Esophagus (tissue), 2 donors: ENCODE measurements at regions not wholly inside any gene's neighbourhood (a gene's known extent, or its start where the extent isn't known, plus 50 kb on each side); places are given as distances from the start of the nearest gene placed in this dataset.
A peak's percentile ranks its signal among the peaks of the same experiment; 100 is the strongest.

Source experiments
- H3K27ac ChIP-seq, 2 donors: one replicate each; pipeline ENCODE4 v1.5.1; 2013; ENCODE audit warnings: low read depth in 2 of 2, mild to moderate bottlenecking in 2 of 2, inconsistent platforms in 1 of 2, low read length in 1 of 2, moderate library complexity in 1 of 2
- H3K27me3 ChIP-seq, 2 donors: one replicate each; pipeline ENCODE4 v1.6.1; 2013; ENCODE audit warnings: low read length in 2 of 2, control low read depth in 1 of 2, mild to moderate bottlenecking in 1 of 2; ENCODE audit not compliant: insufficient read depth in 2 of 2, control insufficient read depth in 1 of 2
- H3K36me3 ChIP-seq, 2 donors: one replicate each; pipeline ENCODE4 v1.6.1; 2013; ENCODE audit warnings: low read length in 1 of 2; ENCODE audit not compliant: control insufficient read depth in 2 of 2, insufficient read depth in 2 of 2
- H3K4me1 ChIP-seq, 2 donors: one replicate each; pipeline ENCODE4 v1.6.1; 2013; ENCODE audit warnings: low read length in 1 of 2; ENCODE audit not compliant: control insufficient read depth in 2 of 2, insufficient read depth in 2 of 2
- H3K4me3 ChIP-seq, 2 donors: one replicate each; pipeline ENCODE4 v1.5.1; 2013; ENCODE audit warnings: low read length in 2 of 2, mild to moderate bottlenecking in 2 of 2, low read depth in 1 of 2, moderate library complexity in 1 of 2
- H3K9me3 ChIP-seq, 2 donors: one replicate each; pipeline ENCODE4 v1.6.1; 2013; ENCODE audit warnings: mild to moderate bottlenecking in 2 of 2, low read depth in 1 of 2, low read length in 1 of 2, moderate library complexity in 1 of 2; ENCODE audit not compliant: control insufficient read depth in 2 of 2, insufficient read depth in 1 of 2
- WGBS, 2 donors: extraction: QIAGEN DNeasy Blood & Tissue Kit; methylation state at CpG; one replicate each; pipeline ENCODE4 v1.1.7; 2013; 5-methylcytosine and 5-hydroxymethylcytosine counted together
- donor health status: healthy with polysubstance abuse.
- donor health status: Bipolar disorder and iron deficiency.

DNA sequence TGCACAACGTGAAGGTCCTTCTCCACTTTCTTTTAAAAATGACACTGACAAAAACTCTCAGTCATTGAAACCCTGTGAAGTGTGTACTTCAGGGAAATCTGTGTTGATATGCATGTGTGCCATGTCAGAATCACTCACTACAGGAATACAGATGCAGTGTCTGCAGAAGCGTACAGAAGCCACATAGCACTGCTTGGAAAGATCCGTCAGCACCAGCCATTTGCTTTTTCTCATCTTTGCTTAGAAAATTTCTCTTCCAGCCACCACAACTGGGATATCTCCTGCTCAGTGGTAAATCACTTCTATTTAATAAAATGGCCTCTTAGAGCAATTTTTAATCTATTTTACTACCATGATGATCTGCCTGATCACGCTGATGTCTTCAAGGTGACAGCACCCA is 91.3 kb upstream of the ARHGEF26 start:
- 62 to 78% methylated on average over 4 of the region's 4 CpGs for WGBS, 2 donors
- Histone ChIP-seq H3K27me3 (no peaks in the 10 kb centered on the region), H3K4me1 (no peaks in the 10 kb centered on the region), H3K36me3 (no peaks in the 10 kb centered on the region), H3K27ac (no peak overlapping the region), H3K9me3 (no peaks in the 10 kb centered on the region), H3K4me3 (no peak overlapping the region)

GRCh38 chr3:154034797-154035330 is 86.3 kb upstream of the ARHGEF26 start:
- H3K27me3 ChIP-seq, result no peaks in the 10 kb centered on the region
- 55 to 60% methylated on average over 2 of the region's 2 CpGs for WGBS, 2 donors

DNA sequence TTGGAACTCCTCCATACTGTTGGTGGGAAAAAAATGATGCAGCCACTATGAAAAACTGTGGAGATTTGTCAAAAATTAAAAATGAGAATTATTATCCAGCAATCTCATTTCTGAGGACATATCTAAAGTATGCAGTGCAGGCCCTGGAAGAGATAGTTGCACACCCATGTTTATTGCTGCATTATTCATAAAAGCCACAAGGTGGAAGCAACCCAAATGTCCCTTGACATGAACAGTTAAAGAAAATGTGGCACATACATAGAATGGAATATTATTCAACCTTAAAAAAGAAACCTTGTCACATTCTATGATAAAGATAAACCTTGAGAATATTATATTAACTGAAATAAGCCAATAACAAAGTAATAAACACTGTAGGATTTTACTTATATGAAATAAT is 80.9 kb upstream of the ARHGEF26 start:
- no peak overlapping the region for H3K27ac ChIP-seq
- H3K9me3 ChIP-seq, result no peaks in the 10 kb centered on the region
- no peaks in the 10 kb centered on the region for H3K4me1 ChIP-seq
- no peaks in the 10 kb centered on the region for H3K36me3 ChIP-seq
- no peak overlapping the region for H3K4me3 ChIP-seq
- H3K27me3 ChIP-seq, result no peaks in the 10 kb centered on the region

More at GRCh38 chr3:154034797-154035330, 86.3 kb upstream of the ARHGEF26 start:
- Histone ChIP-seq H3K27ac (no peak overlapping the region), H3K4me3 (no peak overlapping the region), H3K4me1 (no peaks in the 10 kb centered on the region), H3K9me3 (no peaks in the 10 kb centered on the region), H3K36me3 (no peaks in the 10 kb centered on the region)

- no peaks in the 10 kb centered on the region for H3K27me3 ChIP-seq
- no peaks in the 10 kb centered on the region for H3K9me3 ChIP-seq
- H3K36me3 ChIP-seq, result no peaks in the 10 kb centered on the region
- no peaks in the 10 kb centered on the region for H3K4me1 ChIP-seq
- H3K4me3 ChIP-seq, result no peak overlapping the region
- H3K27ac ChIP-seq, result no peak overlapping the region
- WGBS, 2 donors, result 62 to 70% methylated on average over 2 of the region's 2 CpGs
Measured at GRCh38 chr3:154044671-154045070, 76.5 kb upstream of the ARHGEF26 start.

DNA sequence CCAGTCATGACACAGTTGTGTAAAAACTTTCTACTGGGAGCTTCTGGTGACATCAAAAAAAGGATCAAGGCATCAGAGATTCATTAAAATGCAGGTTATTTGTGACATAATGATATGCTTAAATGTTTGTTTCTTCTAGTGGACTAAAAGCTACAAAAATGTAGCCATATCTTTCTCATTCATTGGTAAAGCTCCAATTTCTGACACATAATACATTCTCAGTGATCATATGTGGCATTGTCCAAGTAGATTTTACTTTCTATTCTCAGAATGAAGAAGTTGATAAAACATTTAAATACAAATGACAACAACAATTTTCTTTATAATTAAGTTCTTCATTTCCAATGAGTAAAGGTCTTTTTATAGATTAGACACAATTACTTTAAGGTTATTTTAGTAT is 71.0 kb upstream of the ARHGEF26 start:
- Histone ChIP-seq H3K27me3 (no peaks in the 10 kb centered on the region), H3K9me3 (no peaks in the 10 kb centered on the region), H3K4me1 (no peaks in the 10 kb centered on the region), H3K27ac (no peak overlapping the region), H3K36me3 (no peaks in the 10 kb centered on the region), H3K4me3 (no peak overlapping the region)

DNA sequence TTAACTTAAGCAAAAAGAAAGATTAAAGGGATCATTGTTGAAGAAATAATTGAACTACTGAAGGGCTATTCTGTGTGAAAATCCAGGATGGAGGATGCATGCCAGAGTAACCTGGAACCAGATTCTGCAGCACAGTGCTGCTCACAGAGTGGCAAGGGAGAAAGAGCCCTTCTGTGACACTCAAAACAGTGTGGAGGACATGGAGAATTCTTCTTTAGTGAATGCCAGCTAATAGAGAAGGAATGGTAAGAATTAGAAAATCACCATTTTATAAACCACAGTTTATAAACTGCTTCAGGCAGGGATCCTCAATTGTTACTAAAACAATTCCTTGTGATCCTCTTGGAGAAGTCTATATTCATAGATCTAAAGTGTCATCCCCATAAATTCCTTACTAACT is 70.4 kb upstream of the ARHGEF26 start:
- H3K27ac ChIP-seq, result no peak overlapping the region
- H3K4me3 ChIP-seq, result no peak overlapping the region
- no peaks in the 10 kb centered on the region for H3K27me3 ChIP-seq
- H3K9me3 ChIP-seq, result no peaks in the 10 kb centered on the region
- H3K36me3 ChIP-seq, result no peaks in the 10 kb centered on the region
- no peaks in the 10 kb centered on the region for H3K4me1 ChIP-seq

- Histone ChIP-seq H3K36me3 (no peaks in the 10 kb centered on the region), H3K27ac (peak overlapping the region; percentile 64 to 92), H3K9me3 (no peaks in the 10 kb centered on the region), H3K27me3 (no peaks in the 10 kb centered on the region), H3K4me3 (no peak overlapping the region), H3K4me1 (peaks cover 0 to 2% of the 10 kb centered on the region in 2 donors)
- 29 to 36% methylated on average over 6 of the region's 6 CpGs for WGBS, 2 donors
Measured at GRCh38 chr3:154059833-154060232, 61.4 kb upstream of the ARHGEF26 start.

GRCh38 chr3:154060238-154061000 is 60.8 kb upstream of the ARHGEF26 start:
- H3K27me3 ChIP-seq, result no peaks in the 10 kb centered on the region
- H3K4me3 ChIP-seq, result peak overlapping the region in 1 of 2 donors; percentile 7
- H3K4me1 ChIP-seq, result peaks cover 0 to 2% of the 10 kb centered on the region in 2 donors
- 29 to 46% methylated on average over 4 of the region's 4 CpGs for WGBS, 2 donors
- no peaks in the 10 kb centered on the region for H3K9me3 ChIP-seq
- H3K27ac ChIP-seq, result peak overlapping the region in 1 of 2 donors; percentile 64
- no peaks in the 10 kb centered on the region for H3K36me3 ChIP-seq

DNA sequence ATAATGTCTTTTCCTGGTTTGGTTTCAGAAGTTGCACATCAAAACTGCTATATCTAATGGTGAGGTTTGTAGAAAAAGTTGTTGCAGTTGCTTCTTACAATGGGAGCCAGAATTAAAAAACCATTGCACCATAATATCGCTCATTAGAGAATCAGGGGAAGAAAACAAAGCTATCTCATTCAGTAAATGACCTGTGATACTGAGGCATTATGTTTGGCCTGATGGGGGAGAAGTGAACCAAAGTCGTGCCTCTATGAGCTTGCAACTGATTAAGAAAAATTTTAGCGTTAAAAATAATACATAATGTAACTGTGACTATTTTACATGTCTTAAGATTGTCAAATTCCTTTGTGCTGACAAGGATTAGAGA is 60.2 kb upstream of the ARHGEF26 start:
- whole genome bisulfite sequencing, 2 donors, result 25 to 40% methylated on average over 3 of the region's 3 CpGs
- peak overlapping the region in 1 of 2 donors; percentile 47 for H3K27ac ChIP-seq
- no peaks in the 10 kb centered on the region for H3K27me3 ChIP-seq
- no peaks in the 10 kb centered on the region for H3K36me3 ChIP-seq
- H3K9me3 ChIP-seq, result no peaks in the 10 kb centered on the region
- no peak overlapping the region for H3K4me3 ChIP-seq
- peaks cover 0 to 2% of the 10 kb centered on the region in 2 donors for H3K4me1 ChIP-seq

- WGBS, 2 donors, result 87 to 94% methylated on average over 7 of the region's 7 CpGs
- H3K4me3 ChIP-seq, result no peak overlapping the region
Measured at GRCh38 chr3:154062513-154062912, 58.7 kb upstream of the ARHGEF26 start.

More at GRCh38 chr3:154062513-154062912, 58.7 kb upstream of the ARHGEF26 start:
- Histone ChIP-seq H3K27me3 (no peaks in the 10 kb centered on the region), H3K36me3 (no peaks in the 10 kb centered on the region), H3K27ac (no peak overlapping the region), H3K4me1 (peaks cover 0 to 2% of the 10 kb centered on the region in 2 donors), H3K9me3 (no peaks in the 10 kb centered on the region)
